ENCODE measurements at regions not wholly inside any gene's neighbourhood (a gene's known extent, or its start where the extent isn't known, plus 50 kb on each side); places are given as distances from the start of the nearest gene placed in this dataset.

DNA sequence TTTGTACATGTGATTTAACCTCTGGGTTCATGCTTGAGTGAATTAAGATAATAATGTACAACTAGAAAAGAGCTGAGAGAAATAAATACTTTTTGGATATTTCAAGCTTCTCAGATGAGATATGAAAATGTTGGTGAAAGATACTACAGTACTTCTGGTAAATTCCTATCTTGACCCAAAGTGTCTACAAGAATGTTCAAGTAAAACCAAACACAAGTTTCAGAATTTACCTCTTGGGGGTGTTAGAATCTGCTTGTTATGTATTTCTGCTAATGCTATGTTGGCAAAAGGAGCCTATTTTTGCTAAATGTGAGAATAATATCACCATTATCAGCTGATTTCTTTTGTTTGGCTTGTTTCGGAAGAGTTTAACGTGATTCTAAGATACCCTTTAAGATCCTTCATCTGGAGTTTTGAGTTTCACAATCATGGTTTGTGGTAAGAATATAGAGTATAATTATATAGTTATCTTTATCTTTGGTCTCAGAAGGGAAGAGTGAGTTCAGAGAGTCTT is 388.5 kb downstream of the LMO4 start:
- DNase-seq (ENCODE audit: low read depth in 2 of 3, low spot score in 2 of 3) = no peak

DNA sequence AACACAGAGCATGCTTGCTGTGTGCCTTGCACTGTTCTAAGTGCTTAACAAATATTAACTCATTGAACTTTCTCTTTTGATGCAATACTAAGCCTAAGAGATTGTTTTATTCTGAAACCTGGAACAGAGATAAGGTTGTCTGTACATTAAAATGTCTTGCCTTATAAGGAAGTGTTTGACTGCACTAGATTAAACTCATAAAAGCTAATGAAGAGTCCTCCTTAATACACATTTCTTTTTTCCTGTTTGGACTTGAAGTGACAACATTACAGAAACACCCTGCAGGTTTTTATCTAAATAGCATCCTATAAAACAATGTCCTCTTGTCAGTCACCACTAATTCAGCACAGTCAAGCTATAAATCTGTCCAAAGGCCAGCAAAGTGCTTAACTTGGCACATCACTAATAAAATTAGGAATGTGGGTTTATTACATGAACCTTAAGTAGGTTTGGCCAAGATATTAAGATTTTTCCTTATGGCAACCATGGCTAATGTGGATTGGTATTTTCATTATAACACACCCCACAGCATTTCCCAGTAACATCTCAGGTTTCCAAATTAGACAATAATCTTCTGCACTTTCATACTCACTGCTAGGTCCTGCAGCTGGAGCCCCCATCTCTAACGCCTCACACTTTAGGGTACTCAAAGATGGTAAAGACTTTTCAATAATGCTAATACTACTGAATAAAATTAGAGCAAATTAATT is 389.7 kb downstream of the LMO4 start:
- DNase-seq (ENCODE audit: low read depth in 2 of 3, low spot score in 2 of 3) = no peak

DNA sequence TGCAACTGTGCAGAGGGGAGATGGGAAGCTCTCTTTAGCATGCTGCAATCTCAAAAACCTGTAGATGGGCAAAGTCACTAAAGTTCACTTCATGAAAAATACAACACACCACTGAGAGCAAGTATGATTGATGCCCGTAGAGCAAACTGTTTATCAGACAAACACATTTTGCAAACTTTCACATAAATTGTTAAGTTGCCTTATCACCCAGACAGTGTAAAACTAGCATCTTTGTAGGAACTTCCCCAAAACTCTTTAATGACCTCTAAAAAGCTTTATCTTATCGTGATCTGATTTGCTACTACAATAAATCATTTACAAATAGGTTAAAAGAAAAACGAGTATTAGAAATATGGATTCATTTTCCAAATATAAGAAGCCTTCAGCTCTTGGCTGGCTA is 391.0 kb downstream of the LMO4 start:
- DNase-seq (ENCODE audit: low read depth in 2 of 3, low spot score in 2 of 3) = no peak

DNA sequence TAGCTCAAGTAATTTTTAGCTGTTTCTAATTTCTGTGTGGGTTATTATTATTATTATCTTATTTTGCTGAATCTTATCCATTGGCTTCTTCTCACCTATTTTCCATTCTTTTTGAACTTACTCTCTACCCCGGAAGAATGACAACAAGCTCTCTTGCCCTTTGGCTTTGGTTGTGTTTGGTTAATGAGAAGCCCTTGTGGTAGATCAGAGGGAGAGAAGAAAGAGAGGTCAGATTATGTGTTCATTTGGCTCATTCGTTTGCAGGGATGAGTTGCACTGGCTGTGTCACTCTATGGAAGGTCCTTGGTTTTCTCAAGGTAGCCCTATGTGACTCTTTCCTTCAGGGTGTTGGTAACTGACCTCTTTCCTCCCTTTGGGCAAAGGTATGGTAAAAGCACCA is 391.9 kb downstream of the LMO4 start:
- no peak for DNase-seq (ENCODE audit: low read depth in 2 of 3, low spot score in 2 of 3)

DNA sequence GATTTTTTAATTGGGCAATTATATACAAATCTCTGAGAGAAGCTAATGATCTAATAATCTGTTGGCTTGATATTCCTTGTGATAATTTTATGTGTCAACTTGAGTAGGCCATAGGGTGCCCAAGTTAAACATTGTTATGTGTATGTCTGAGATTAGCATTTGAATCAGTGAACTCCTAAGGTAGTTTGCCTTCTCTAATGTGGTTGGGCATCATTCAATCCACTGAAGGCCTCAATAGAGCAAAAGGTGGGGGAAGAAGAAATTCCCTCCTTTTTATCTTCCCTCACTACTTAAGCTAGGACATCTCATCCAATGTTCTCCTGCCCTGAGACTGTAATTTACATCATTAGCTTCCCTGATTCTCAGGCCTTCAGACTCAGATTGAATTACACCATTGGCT is 394.5 kb downstream of the LMO4 start:
- no peak for DNase-seq (ENCODE audit: low read depth in 2 of 3, low spot score in 2 of 3)

DNA sequence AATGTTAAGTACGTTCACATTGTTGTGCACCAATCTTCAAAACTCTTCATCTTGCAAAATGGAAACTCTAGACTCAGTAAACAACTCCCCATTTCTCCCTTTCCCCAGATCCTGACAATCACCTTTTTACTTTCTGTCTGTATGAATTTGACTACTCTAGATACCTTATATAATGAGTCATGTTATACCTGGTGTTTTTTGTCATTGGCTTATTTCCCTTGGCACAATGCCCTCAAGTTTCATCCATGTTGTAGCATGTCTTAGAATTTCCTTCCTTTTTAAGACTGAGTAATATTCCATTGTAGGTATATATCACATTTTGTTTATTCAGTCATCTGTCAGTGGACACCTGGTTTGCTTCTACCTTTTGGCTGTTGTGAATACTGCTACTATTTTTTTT is 399.5 kb downstream of the LMO4 start:
- no peak for DNase-seq (ENCODE audit: low read depth in 2 of 3, low spot score in 2 of 3)

DNA sequence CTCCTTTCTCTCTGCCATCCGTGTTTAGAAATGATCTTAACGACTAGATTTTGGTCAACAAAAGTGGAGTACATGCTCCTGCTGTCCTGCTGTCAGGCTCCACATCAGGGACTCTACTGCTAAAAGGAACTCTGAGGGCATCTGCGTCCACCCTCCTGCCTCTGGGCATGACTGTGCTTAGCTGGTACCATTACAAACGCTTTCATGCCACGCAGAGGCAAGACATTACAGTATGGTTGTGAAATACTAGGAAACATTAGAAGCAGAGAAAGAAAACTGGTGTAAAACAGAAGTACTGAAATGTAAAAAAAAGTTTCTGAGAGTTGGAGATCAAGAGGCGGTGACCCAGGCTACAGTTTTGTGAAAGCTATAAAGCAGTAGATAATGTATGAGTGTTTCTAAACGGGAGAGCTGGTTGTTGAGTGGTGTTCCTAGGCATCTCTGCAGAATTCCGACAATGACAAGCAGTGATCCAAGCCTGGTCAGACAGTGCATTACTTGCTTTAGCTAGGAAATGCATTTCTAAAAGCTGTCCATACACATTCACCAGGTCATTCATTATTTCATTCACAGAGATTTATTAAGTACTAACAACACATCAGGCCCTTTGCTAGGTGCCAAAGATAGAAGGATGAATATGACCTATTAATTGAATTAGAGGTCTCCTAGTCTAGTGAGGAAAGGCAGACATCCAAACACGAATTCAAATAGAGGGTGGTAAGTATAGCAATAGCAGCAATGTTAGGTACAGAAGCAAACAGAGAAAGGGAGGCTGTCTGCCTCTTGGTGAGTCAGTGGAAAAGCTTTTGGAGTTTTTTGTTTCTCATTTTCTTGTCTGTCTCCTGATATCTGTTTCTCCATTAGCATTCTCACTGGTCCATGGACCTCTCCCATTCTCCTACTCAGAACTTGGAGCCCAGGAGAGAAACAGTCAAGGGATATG is 401.9 kb downstream of the LMO4 start:
- no peak for DNase-seq (ENCODE audit: low read depth in 2 of 3, low spot score in 2 of 3)

DNA sequence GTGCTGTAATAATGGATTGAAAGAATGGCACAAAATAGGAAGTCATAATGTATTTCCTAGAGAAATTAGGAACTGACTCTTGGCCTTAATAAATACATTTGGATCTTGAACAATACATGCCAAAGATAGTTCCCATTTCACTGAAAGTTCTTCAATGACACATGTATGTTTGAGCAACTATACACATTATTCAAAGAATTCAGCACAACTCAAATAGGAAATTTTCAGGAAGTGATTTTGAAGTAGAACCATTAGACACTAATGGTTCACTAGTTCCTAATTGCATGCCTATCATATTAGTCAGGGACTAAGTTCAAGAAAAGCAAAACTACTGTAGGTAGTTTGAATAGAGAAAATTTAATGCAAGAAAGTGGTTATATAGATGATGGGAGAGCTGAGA is 404.7 kb downstream of the LMO4 start:
- DNase-seq (ENCODE audit: low read depth in 2 of 3, low spot score in 2 of 3) = no peak

DNA sequence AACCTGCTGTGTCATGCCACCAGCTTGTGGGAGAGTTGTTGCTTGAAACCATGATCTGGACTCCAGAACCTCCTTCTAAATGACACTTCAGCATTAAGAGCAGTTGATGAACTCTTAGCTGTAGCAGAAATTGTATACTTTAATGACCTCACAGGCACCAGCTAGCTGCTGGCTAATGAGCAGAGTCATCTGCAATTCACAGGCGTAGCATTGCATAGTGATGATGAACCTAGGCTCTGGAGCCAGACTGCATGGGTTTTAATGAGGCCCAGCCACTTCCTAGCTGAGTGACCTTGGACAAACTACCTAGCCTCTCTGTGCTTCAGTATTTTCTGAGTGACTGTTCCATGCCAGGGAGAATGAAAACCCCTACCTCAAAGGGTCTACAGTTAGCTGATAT is 407.1 kb downstream of the LMO4 start:
- DNase-seq (ENCODE audit: low read depth in 2 of 3, low spot score in 2 of 3) = no peak

DNA sequence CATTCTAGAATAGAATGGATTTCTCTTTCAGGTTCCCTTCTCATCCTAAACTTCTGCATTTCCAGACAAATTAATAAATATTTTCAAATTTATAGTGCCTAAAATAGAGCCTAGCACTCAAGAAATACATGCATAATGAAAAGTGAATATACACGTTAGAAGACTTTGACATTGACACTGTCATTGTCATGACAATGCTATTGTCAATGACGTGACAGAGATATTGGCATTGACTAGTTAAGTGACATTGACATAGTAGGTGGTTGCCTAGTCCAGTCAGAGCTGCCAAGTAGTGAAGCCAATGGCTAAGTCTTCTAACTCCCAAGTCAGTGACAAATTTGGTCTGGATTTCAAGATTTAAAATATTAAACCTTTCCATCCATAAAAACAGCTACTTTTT is 410.5 kb downstream of the LMO4 start:
- DNase-seq (ENCODE audit: low read depth in 2 of 3, low spot score in 2 of 3) = no peak

DNA sequence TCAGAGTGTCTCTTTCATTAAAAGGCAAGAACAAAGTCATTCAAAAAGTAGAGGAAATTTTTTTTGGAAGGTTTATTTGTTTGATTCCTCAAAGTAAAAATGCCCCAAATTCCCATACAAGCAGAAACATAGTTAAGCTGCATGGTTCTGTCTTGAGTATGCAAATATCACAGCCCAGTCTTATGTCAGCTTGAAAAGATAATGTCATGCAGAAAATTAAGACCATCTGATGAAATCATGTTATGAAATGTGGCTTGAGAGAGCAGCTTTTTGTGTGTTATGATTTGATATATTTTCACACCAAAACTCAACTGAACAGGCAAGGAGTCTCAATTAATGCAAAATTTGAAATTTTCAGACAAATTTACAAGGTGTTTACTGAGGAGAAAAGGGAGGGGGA is 411.0 kb downstream of the LMO4 start:
- DNase-seq (ENCODE audit: low read depth in 2 of 3, low spot score in 2 of 3) = no peak

DNA sequence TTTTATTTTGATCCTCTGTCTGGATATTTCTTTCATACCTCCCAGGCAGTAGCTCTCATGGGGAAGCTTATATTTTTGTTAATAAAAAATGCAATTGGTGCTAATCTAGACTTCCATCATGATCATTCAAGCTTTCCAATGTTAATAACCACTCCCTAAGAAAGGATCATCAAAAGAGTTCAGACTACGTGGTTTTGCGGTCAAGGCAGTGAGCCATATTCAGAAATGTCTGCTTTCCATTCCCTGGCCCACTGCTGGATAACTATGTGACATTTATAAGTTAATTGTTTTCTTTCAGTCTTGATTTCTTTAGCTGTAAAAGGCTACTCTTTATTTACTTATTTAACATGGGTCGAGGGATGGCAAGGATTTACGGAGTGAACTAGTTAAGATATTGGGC is 414.6 kb downstream of the LMO4 start:
- DNase-seq (ENCODE audit: low read depth in 2 of 3, low spot score in 2 of 3) = no peak

DNA sequence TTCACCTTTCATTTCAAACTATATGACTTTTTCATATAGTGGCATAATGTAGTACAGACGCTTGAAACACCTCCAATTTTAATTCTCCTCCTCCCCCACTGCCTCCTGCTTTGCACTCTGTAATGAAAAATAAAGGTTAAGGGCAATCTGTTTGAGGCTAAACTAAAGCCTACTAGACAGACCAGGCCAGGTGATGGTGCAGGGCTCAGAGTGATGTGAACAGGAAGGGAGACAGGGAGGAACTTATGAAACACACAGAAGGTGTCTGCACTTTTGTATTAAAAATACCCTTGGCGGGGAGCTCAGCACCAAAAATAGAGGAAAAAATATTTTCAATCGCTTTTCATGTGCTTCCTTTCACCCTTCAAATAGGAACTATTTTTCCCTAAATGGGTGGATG is 415.4 kb downstream of the LMO4 start:
- no peak for DNase-seq (ENCODE audit: low read depth in 2 of 3, low spot score in 2 of 3)

DNA sequence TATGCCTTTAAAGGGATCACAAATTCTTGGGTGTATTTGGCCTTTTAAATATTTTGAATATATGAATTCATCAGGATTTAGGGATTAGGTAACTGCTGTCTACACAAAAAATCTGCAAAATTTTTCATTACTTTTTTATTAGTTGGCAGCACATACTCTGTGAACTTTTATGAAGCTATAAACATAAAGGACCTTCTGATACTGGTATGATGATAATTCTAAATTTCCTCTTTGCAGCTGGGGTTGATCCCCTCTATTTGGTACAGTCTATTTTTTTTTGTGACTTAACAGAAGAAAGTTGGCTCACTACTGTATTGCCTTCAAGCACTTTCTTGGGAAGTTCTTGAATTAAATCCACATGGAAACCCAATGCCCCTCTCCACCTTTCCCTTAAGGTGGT is 416.1 kb downstream of the LMO4 start:
- no peak for DNase-seq (ENCODE audit: low read depth in 2 of 3, low spot score in 2 of 3)

DNA sequence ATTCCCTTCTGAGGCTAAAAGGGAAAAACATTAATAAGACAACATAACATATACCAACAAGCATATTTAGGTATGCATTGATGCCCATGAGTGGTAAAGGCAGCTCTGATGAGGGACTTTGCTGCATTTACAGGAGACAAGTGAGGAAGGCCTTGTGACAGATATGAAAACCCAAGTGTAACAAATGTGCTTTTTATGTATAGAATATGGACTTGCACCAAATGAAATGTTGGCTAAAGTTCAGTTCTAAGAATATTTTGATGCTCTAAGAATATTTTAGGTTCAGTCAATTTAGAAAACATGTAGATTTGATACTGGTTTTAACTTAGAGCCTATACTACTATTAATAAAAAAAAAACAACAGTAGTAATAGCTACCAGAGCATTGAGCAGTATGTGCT is 424.7 kb downstream of the LMO4 start:
- no peak for DNase-seq (ENCODE audit: low read depth in 2 of 3, low spot score in 2 of 3)

DNA sequence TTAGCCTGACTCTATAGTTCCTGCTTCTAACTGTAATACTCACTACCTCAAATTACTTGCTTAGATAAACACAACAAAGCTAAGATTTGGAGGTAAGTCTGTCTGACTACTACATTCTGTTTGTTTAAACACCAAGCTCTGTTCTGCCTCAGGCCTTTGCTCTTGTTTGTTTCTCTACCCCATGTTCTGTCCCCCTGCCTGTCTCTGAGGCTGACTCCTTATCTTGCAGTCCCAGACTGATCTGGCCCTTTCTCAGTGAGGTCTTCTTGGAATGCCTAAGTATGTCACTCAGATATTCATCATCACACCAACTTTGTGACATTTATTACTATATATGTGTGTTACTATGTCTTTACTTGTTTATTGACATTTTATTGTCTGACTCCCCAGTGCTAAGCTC is 425.5 kb downstream of the LMO4 start:
- DNase-seq (ENCODE audit: low read depth in 2 of 3, low spot score in 2 of 3) = no peak

DNA sequence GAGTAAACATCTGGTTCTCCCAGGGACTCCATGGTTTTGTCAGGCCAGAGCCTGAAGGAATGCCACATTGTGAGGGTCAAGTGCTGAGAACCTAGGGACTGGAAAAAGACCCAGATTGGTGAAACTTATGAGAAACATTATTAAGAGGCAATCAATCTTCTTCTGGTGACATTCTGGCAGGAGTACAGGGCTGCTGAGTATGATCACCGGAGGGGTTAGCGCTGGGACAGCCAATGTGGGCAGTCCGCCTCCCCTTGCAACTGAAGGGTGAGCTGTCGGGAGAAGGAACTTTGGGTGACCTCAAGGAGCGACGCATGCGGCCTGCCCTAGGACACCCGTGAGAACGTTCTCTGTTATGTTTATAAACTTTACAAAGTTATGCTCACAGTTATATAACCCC is 429.0 kb downstream of the LMO4 start:
- DNase-seq (ENCODE audit: low read depth in 2 of 3, low spot score in 2 of 3) = no peak

DNA sequence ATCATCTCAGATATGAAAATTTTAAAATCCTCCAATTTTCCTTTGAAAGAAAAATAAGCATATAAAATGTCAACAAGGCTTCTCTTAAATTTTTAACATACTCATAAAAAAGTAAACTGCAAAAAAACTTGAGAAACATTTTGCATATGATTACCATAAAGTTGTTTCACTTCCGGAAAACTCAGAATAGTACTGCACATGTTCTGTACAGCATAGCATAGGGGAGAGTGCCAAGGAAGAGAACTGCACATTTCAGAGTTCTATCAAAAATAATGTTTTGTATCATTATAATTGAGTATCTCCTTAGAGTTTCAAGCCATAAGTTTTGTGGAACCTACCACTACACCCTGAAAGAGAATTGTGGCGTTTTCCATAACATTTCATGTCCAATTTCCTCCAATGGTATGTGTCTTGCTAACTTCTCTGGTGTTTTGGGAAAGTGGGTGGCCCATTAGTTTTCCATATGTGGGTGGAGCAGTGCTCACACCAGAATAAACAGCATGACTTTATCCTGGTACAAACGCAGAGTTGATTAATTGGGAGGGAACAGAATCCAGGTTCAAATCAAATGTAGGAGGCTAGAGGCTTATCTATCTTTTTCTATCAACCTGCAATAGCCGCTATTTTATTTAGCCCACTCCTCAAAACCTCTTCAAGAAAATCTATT is 430.9 kb downstream of the LMO4 start:
- DNase-seq (ENCODE audit: low read depth in 2 of 3, low spot score in 2 of 3) = no peak

DNA sequence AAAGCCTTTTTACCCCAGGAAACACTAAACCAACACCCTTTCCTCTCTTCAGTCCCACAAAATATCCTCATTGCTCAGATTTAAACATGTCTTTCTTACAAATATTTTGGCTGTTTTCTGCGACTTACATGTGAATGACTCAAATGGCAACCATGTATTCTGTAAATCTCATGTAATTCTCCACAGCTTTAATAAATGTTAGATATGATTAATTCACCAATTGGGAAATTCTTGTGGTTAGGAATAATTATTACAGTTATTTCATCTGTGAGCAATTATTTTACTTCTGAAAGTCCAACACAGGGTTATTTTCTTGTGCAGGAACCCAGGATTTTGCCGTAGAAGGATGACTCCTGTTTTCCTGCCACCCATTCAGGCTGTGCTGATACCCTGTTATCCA is 431.5 kb downstream of the LMO4 start:
- no peak for DNase-seq (ENCODE audit: low read depth in 2 of 3, low spot score in 2 of 3)

DNA sequence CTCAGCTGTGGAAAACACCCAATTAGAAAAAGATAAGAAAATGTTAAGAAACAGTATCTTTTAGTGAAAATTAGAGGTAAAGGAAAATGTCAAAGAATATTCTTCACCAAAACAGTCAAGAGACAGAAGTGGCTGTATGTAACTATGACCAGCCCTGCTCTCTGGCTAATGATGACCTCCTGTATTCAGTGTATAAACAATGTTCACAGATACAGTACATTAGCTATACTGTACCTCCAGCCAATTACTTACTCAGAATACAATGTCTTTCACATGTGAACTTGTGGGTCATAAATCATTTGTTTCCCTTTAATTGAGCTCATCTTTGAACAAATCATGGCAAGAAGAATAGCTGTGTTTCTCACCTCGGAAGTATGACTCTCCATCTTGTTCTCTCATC is 432.0 kb downstream of the LMO4 start:
- no peak for DNase-seq (ENCODE audit: low read depth in 2 of 3, low spot score in 2 of 3)

DNA sequence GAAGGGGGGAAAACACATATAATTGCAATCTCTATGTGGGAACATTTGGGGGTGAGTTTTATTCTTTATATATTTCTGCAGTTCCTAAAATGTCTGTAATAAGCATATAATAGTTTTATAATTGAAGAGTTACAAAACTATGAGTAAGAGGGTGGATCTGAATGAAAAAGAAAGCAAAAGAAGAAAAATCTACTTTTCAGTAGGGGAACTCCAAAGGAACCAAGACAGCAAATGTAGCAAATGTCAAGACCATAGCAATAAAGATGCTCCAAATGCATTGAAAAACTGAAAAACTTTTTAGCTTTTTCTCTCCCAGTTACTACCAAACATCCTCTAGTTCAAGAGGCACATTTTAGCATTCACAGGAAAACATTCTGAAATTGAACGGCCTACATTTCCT is 434.8 kb downstream of the LMO4 start:
- no peak for DNase-seq (ENCODE audit: low read depth in 2 of 3, low spot score in 2 of 3)
